ENCODE measurements at regions not wholly inside any gene's neighbourhood (a gene's known extent, or its start where the extent isn't known, plus 50 kb on each side); places are given as distances from the start of the nearest gene placed in this dataset.
"Not testable (repeated sequence)": the region's sequence is repeated elsewhere in the genome, so short reads cannot be mapped to it uniquely, and the experiment has no call there.

GRCh38 chr15:92753591-92753990 lies 98.0 kb upstream of the FAM174B start:
- CTCF ChIA-PET, result interaction anchor here (0.7 kb wide), 1 partner anchor 704 kb away, joined by 6 read pairs; no protein-coding TSS in a partner anchor
- no peak for TF ChIP-seq CTCF (IDR thresholded peaks at IDR 0.05; ENCODE audit: insufficient read depth, low read depth, low read length)
- no peaks in the 10 kb centered on the region for H3K27me3 ChIP-seq (ENCODE audit: control insufficient read depth, insufficient read depth, low read length)
- no peak overlapping the region for H3K4me3 ChIP-seq (ENCODE audit: low read depth, low read length)
- POLR2A ChIA-PET, result no interaction called here
- H3K36me3 ChIP-seq (ENCODE audit: control insufficient read depth, insufficient read depth, low read length), result no peaks in the 10 kb centered on the region
- no peak for DNase-seq (ENCODE audit: low read depth)

GRCh38 chr15:92763459-92763858 lies 107.9 kb upstream of the FAM174B start:
- CTCF ChIA-PET, result interaction anchor here (0.6 kb wide), 1 partner anchor 764 kb away, joined by 3 read pairs; no protein-coding TSS in a partner anchor
- POLR2A ChIA-PET, result no interaction called here

GRCh38 chr15:92768131-92768530 lies 112.6 kb upstream of the FAM174B start:
- POLR2A ChIA-PET; H3K4me3 ChIP-seq (ENCODE audit: low read depth, low read length); CTCF ChIA-PET; DNase-seq (ENCODE audit: low read depth); H3K27me3 ChIP-seq (ENCODE audit: control insufficient read depth, insufficient read depth, low read length); H3K36me3 ChIP-seq (ENCODE audit: control insufficient read depth, insufficient read depth, low read length): not testable (repeated sequence)

More at GRCh38 chr15:92763459-92763858, 107.9 kb upstream of the FAM174B start:
- H3K27me3 ChIP-seq (ENCODE audit: control insufficient read depth, insufficient read depth, low read length), result no peaks in the 10 kb centered on the region
- TF ChIP-seq CTCF (IDR thresholded peaks at IDR 0.05; ENCODE audit: insufficient read depth, low read depth, low read length), result no peak
- DNase-seq (ENCODE audit: low read depth), result no peak
- no peaks in the 10 kb centered on the region for H3K36me3 ChIP-seq (ENCODE audit: control insufficient read depth, insufficient read depth, low read length)
- no peak overlapping the region for H3K4me3 ChIP-seq (ENCODE audit: low read depth, low read length)

- CTCF ChIA-PET, result interaction anchor here (0.6 to 2.1 kb wide), 2 partner anchors 26 to 1714 kb away, joined by 4 read pairs; no protein-coding TSS in a partner anchor
- H3K27me3 ChIP-seq (ENCODE audit: control insufficient read depth, insufficient read depth, low read length), result no peaks in the 10 kb centered on the region
- DNase-seq (ENCODE audit: low read depth), result no peak
- no peaks in the 10 kb centered on the region for H3K36me3 ChIP-seq (ENCODE audit: control insufficient read depth, insufficient read depth, low read length)
- TF ChIP-seq CTCF (IDR thresholded peaks at IDR 0.05; ENCODE audit: insufficient read depth, low read depth, low read length), result no peak
- POLR2A ChIA-PET, result no interaction called here
- H3K4me3 ChIP-seq (ENCODE audit: low read depth, low read length), result no peak overlapping the region
Measured at GRCh38 chr15:92770641-92771040, 115.1 kb upstream of the FAM174B start.

- no peak for DNase-seq (ENCODE audit: low read depth)
- ChIA-PET POLR2A (no interaction called here), CTCF (interaction anchor here (2.1 kb wide), 1 partner anchor 25 kb away, joined by 4 read pairs; no protein-coding TSS in a partner anchor)
- Histone ChIP-seq H3K27me3 (ENCODE audit: control insufficient read depth, insufficient read depth, low read length) (no peaks in the 10 kb centered on the region), H3K4me3 (ENCODE audit: low read depth, low read length) (no peak overlapping the region), H3K36me3 (ENCODE audit: control insufficient read depth, insufficient read depth, low read length) (no peaks in the 10 kb centered on the region)
- no peak for TF ChIP-seq CTCF (IDR thresholded peaks at IDR 0.05; ENCODE audit: insufficient read depth, low read depth, low read length)
Measured at GRCh38 chr15:92772061-92772460, 116.5 kb upstream of the FAM174B start.

- no peak for TF ChIP-seq CTCF (IDR thresholded peaks at IDR 0.05; ENCODE audit: insufficient read depth, low read depth, low read length)
- POLR2A ChIA-PET, result no interaction called here
- H3K27me3 ChIP-seq (ENCODE audit: control insufficient read depth, insufficient read depth, low read length), result no peaks in the 10 kb centered on the region
Measured at GRCh38 chr15:92772626-92773244, 117.2 kb upstream of the FAM174B start.

More at GRCh38 chr15:92772626-92773244, 117.2 kb upstream of the FAM174B start:
- CTCF ChIA-PET, result interaction anchor here (0.7 kb wide), 1 partner anchor 387 kb away, joined by 3 read pairs; no protein-coding TSS in a partner anchor
- Histone ChIP-seq H3K4me3 (ENCODE audit: low read depth, low read length) (no peak overlapping the region), H3K36me3 (ENCODE audit: control insufficient read depth, insufficient read depth, low read length) (no peaks in the 10 kb centered on the region)
- no peak for DNase-seq (ENCODE audit: low read depth)
